Fibroblast of lung (primary cell): ENCODE measurements at regions not wholly inside any gene's neighbourhood (a gene's known extent, or its start where the extent isn't known, plus 50 kb on each side); places are given as distances from the start of the nearest gene placed in this dataset.

ENCODE experiments used
- EZH2 ChIP-seq: IDR thresholded peaks from 2 replicates; pipeline ENCODE4 v1.5.1; 2012; ENCODE audit warnings: low read length, control low read depth, mild to moderate bottlenecking; ENCODE audit errors: missing control alignments
- TF ChIP-seq, protein P1 (sequence below), 2 donors: IDR thresholded peaks in 1 of 2; conservative IDR thresholded peaks in 1 of 2; 1 replicate in 1 of 2; 2 replicates in 1 of 2; pipeline ENCODE4 v1.5.1; 2011 to 2012; ENCODE audit warnings: low read length in 2 of 2, control low read depth in 1 of 2, inconsistent platforms in 1 of 2, low read depth in 1 of 2, mild to moderate bottlenecking in 1 of 2

- TF ChIP-seq, protein P1, sequence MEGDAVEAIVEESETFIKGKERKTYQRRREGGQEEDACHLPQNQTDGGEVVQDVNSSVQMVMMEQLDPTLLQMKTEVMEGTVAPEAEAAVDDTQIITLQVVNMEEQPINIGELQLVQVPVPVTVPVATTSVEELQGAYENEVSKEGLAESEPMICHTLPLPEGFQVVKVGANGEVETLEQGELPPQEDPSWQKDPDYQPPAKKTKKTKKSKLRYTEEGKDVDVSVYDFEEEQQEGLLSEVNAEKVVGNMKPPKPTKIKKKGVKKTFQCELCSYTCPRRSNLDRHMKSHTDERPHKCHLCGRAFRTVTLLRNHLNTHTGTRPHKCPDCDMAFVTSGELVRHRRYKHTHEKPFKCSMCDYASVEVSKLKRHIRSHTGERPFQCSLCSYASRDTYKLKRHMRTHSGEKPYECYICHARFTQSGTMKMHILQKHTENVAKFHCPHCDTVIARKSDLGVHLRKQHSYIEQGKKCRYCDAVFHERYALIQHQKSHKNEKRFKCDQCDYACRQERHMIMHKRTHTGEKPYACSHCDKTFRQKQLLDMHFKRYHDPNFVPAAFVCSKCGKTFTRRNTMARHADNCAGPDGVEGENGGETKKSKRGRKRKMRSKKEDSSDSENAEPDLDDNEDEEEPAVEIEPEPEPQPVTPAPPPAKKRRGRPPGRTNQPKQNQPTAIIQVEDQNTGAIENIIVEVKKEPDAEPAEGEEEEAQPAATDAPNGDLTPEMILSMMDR (conservative IDR thresholded peaks at IDR 0.05 in 1 of 2, IDR thresholded peaks at IDR 0.05 in 1 of 2; ENCODE audit: low read depth in 1 of 2, low read length in 2 of 2) = no peak
- TF ChIP-seq EZH2 = no peak
These were observed 125.8 kb upstream of the ATP1B1 start for GRCh38 chr1:168980656-168981055.
